ENCODE measurements at regions not wholly inside any gene's neighbourhood (a gene's known extent, or its start where the extent isn't known, plus 50 kb on each side); places are given as distances from the start of the nearest gene placed in this dataset.
A peak's percentile ranks its signal among the peaks of the same experiment; 100 is the strongest.

DNA sequence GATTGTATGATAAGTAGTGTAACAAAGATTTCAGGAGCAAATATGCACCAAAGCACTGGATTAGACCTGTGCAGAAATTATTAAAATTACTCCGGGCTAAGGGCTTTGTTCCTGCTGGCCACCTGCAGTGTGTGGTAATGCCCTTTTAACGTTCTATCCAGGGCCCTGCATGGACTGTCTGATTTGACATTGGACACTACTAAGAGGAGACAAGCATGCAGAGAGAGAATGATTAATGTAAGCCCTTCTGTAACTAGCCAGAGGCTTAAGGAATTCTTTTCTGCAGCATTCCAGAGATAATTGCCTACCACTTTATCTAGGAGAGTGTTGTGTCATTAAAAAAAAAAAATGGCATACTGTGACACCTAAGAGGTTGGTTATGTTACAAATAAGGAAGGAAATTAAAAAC, 117.0 kb downstream of the PCDH7 start:
- H2BK120ac ChIP-seq (replicated peaks; ENCODE audit: low read depth, low read length), result no peak overlapping the region
- no peak overlapping the region for H2BK5ac ChIP-seq (ENCODE audit: low read depth, low read length)
- DNase-seq (ENCODE audit: low read depth in 1 of 2, low spot score in 2 of 2) (no peak), FAIRE-seq (no peak)
- H3K56ac ChIP-seq (replicated peaks; ENCODE audit: insufficient read length, low read depth, low read length), result no peak overlapping the region
- H3K79me2 ChIP-seq (ENCODE audit: control insufficient read depth in 1 of 2, insufficient read depth in 2 of 2, low read length in 2 of 2), result no peaks in the 10 kb centered on the region
- no peak overlapping the region for H2BK15ac ChIP-seq (ENCODE audit: low read length)
- no peak overlapping the region for H2AK5ac ChIP-seq (ENCODE audit: low read depth, low read length)
- H4K5ac ChIP-seq (ENCODE audit: insufficient read length, low read depth, low read length), result no peak overlapping the region
- H3K4me2 ChIP-seq (ENCODE audit: insufficient read depth in 1 of 2, low read depth in 2 of 2, low read length in 2 of 2), result no peak overlapping the region
- H3K23me2 ChIP-seq (ENCODE audit: low read depth, low read length), result no peaks in the 10 kb centered on the region
- no peaks in the 10 kb centered on the region for H4K20me1 ChIP-seq (replicated peaks in 1 of 2; ENCODE audit: control insufficient read depth in 1 of 2, insufficient read depth in 2 of 2, low read length in 2 of 2)
- POLR2A ChIA-PET (ENCODE audit: partially characterized antibody), result no interaction called here
- peaks cover 0 to 11% (median 4%) of the 10 kb centered on the region in 4 experiments; a peak in 4 of 7 replicates for H3K4me1 ChIP-seq (replicated peaks in 1 of 4; ENCODE audit: control insufficient read depth in 3 of 4, insufficient read depth in 4 of 4, low read length in 3 of 4)
- H3K4ac ChIP-seq (replicated peaks; ENCODE audit: insufficient read length, low read depth, low read length), result no peak overlapping the region
- no peak overlapping the region for H4K8ac ChIP-seq (ENCODE audit: extremely low read depth, insufficient read depth, low read length)
- no peak overlapping the region for H3K23ac ChIP-seq (ENCODE audit: insufficient read length)
- no peak overlapping the region for H2BK12ac ChIP-seq (ENCODE audit: low read depth, low read length)
- H4K91ac ChIP-seq (replicated peaks; ENCODE audit: insufficient read length, low read length), result no peak overlapping the region
- H3K9me3 ChIP-seq (ENCODE audit: insufficient read depth in 2 of 2, low read depth in 1 of 2, low read length in 1 of 2), result no peaks in the 10 kb centered on the region
- no peak overlapping the region for H3K9ac ChIP-seq (replicated peaks in 1 of 4; ENCODE audit: extremely low read depth in 1 of 4, low read depth in 3 of 4, low read length in 3 of 4)
- H3K36me3 ChIP-seq (ENCODE audit: control insufficient read depth in 2 of 4, insufficient read depth in 4 of 4, low read length in 3 of 4), result no peaks in the 10 kb centered on the region
- no peak overlapping the region for H2BK20ac ChIP-seq (ENCODE audit: low read length)
- CTCF ChIA-PET (ENCODE audit: partially characterized antibody), result no interaction called here
- no peak overlapping the region for H3K14ac ChIP-seq (ENCODE audit: insufficient read length)
- H3K4me3 ChIP-seq (ENCODE audit: extremely low read depth in 1 of 4, insufficient read depth in 2 of 4, low read depth in 3 of 4, low read length in 4 of 4), result no peak overlapping the region
- H3K79me1 ChIP-seq (ENCODE audit: low read depth, low read length), result no peaks in the 10 kb centered on the region
- no peak overlapping the region for H3K27ac ChIP-seq (ENCODE audit: low read depth, low read length)
- no peak overlapping the region for H2AFZ ChIP-seq (ENCODE audit: low read length)
- H3K18ac ChIP-seq (ENCODE audit: extremely low read depth, low read length), result no peak overlapping the region
- WGBS, 2 experiments (ENCODE audit: extremely low coverage in 1 of 2, insufficient coverage in 1 of 2, insufficient read length in 1 of 2, insufficient replicate concordance in 2 of 2, low coverage in 1 of 2, low lambda C conversion rate in 2 of 2, missing lambda C conversion rate in 1 of 2), result 45% methylated on average over 2 of the region's 2 CpGs; no CpG with 5 or more reads in 1 of the 2 experiments
- H3K27me3 ChIP-seq (replicated peaks in 1 of 4; ENCODE audit: control insufficient read depth in 3 of 4, extremely low read depth in 1 of 4, insufficient read depth in 3 of 4, low read length in 3 of 4), result no peaks in the 10 kb centered on the region
- TF ChIP-seq BRCA1 (IDR thresholded peaks at IDR 0.05; ENCODE audit: low read depth, low read length) (no peak), TEAD4 (IDR thresholded peaks at IDR 0.05; ENCODE audit: low read depth, low read length) (peak; percentile 43; the same call in 1 of the 2 replicates), NANOG (IDR thresholded peaks at IDR 0.05; ENCODE audit: insufficient read depth, low read depth, low read length, poor library complexity, severe bottlenecking) (peak; percentile 7)
